ENCODE measurements at regions not wholly inside any gene's neighbourhood (a gene's known extent, or its start where the extent isn't known, plus 50 kb on each side); places are given as distances from the start of the nearest gene placed in this dataset.

- no peak for TF ChIP-seq CTCF (IDR thresholded peaks at IDR 0.05)
- TF ChIP-seq POLR2A (IDR thresholded peaks at IDR 0.05): no peak
- TF ChIP-seq POLR2AphosphoS5 (IDR thresholded peaks at IDR 0.05): no peak
- no peak for TF ChIP-seq EP300 (IDR thresholded peaks at IDR 0.05; ENCODE audit: low read depth)
Measured at GRCh38 chr4:132333724-132334047, 815.4 kb upstream of the PCDH10 start.
